Stimulated activated naive CD4-positive, alpha-beta T cell (primary cell): ENCODE measurements at regions not wholly inside any gene's neighbourhood (a gene's known extent, or its start where the extent isn't known, plus 50 kb on each side); places are given as distances from the start of the nearest gene placed in this dataset.
A peak's percentile ranks its signal among the peaks of the same experiment; 100 is the strongest.
"Not testable (repeated sequence)": the region's sequence is repeated elsewhere in the genome, so short reads cannot be mapped to it uniquely, and the experiment has no call there.

ENCODE experiments used
- DNase-seq, 6 experiments: peaks; one replicate each; lab custom pipeline; 2025; lab: John Stamatoyannopoulos, UW

- no peak for DNase-seq
Observed at GRCh38 chrX:45577361-45577760, 376.7 kb upstream of the DIPK2B start.

- no peak for DNase-seq
Observed at GRCh38 chrX:45571453-45571852, 370.8 kb upstream of the DIPK2B start.

GRCh38 chrX:45566456-45566855 lies 365.8 kb upstream of the DIPK2B start:
- DNase-seq, result no peak

GRCh38 chrX:45557387-45557786 lies 356.7 kb upstream of the DIPK2B start:
- DNase-seq, result no peak

GRCh38 chrX:45554736-45555135 lies 354.1 kb upstream of the DIPK2B start:
- no peak for DNase-seq

- no peak for DNase-seq
Observed at GRCh38 chrX:45553417-45553816, 352.7 kb upstream of the DIPK2B start.

GRCh38 chrX:45546697-45547096 lies 346.0 kb upstream of the DIPK2B start:
- DNase-seq, result not testable (repeated sequence)

- no peak for DNase-seq
Observed at GRCh38 chrX:45540181-45540580, 339.5 kb upstream of the DIPK2B start.

- no peak for DNase-seq
Observed at GRCh38 chrX:45537936-45538335, 337.3 kb upstream of the DIPK2B start.

GRCh38 chrX:45527834-45528233 lies 327.2 kb upstream of the DIPK2B start:
- no peak for DNase-seq

GRCh38 chrX:45524805-45525204 lies 324.1 kb upstream of the DIPK2B start:
- no peak for DNase-seq

GRCh38 chrX:45524296-45524695 lies 323.6 kb upstream of the DIPK2B start:
- no peak for DNase-seq

- no peak for DNase-seq
Observed at GRCh38 chrX:45518552-45518951, 317.9 kb upstream of the DIPK2B start.

GRCh38 chrX:45517090-45517973 lies 316.7 kb upstream of the DIPK2B start:
- no peak for DNase-seq

- DNase-seq, result peak in 3 of 6 experiments; percentile 3 to 26 (median 7)
Observed at GRCh38 chrX:45515262-45516215, 314.9 kb upstream of the DIPK2B start.

- no peak for DNase-seq
Observed at GRCh38 chrX:45513042-45513441, 312.4 kb upstream of the DIPK2B start.

- no peak for DNase-seq
Observed at GRCh38 chrX:45508454-45508853, 307.8 kb upstream of the DIPK2B start.

- no peak for DNase-seq
Observed at GRCh38 chrX:45506149-45506730, 305.6 kb upstream of the DIPK2B start.

- DNase-seq, result no peak
Observed at GRCh38 chrX:45505214-45505613, 304.5 kb upstream of the DIPK2B start.

GRCh38 chrX:45503787-45504362 lies 303.2 kb upstream of the DIPK2B start:
- DNase-seq, result not testable (repeated sequence)

- DNase-seq, result no peak
Observed at GRCh38 chrX:45502396-45502795, 301.7 kb upstream of the DIPK2B start.

GRCh38 chrX:45497290-45497689 lies 296.6 kb upstream of the DIPK2B start:
- DNase-seq, result no peak
